K562 (cell line): ENCODE measurements at regions not wholly inside any gene's neighbourhood (a gene's known extent, or its start where the extent isn't known, plus 50 kb on each side); places are given as distances from the start of the nearest gene placed in this dataset.

Experiments used
- ZKSCAN3 ChIP-seq: fragments of 250-450 bp; sonication (Bioruptor Pico); IDR thresholded peaks from 2 replicates; pipeline ENCODE4 v1.4.0; 2020
- ZNF133 ChIP-seq: fragments of 250-450 bp; sonication (Bioruptor Pico); IDR thresholded peaks from 2 replicates; pipeline ENCODE4 v1.4.0; 2020; ENCODE audit warnings: mild to moderate bottlenecking
- TF ChIP-seq, protein P1 (sequence below): fragments of 250-450 bp; sonication (Bioruptor Pico); IDR thresholded peaks from 2 replicates; pipeline ENCODE4 v1.8.0; 2021; ENCODE audit warnings: mild to moderate bottlenecking, moderate library complexity
- TF ChIP-seq, protein P2 (sequence below): fragments of 200-800 bp; sonication (Bioruptor generic); IDR thresholded peaks from 2 replicates; pipeline ENCODE4 v1.6.1; 2017; ENCODE audit warnings: missing genetic modification characterization, missing compliant biosample characterization

DNA sequence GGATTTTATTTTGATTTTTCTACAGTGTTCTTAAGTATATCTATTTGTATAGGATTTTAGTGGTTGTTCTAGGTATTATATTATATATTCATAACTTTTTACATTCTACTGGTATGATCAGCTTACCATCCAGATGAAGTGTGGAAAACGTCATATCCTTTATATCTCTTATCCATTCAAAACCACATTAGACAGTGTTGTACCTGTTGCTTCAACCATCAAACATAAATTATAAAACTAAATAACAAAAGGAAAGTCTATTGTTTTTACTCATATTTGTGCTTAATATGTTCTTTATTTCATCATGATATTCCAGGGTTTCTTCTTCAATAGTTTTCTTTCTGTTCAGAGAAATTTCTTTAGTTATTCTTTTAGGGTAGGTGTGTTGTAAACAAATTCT lies 191.4 kb downstream of the RPLP1 start:
- TF ChIP-seq ZNF133 (no peak), ZKSCAN3 (CRISPR knock-in tag) (no peak)
- TF ChIP-seq, protein P1, sequence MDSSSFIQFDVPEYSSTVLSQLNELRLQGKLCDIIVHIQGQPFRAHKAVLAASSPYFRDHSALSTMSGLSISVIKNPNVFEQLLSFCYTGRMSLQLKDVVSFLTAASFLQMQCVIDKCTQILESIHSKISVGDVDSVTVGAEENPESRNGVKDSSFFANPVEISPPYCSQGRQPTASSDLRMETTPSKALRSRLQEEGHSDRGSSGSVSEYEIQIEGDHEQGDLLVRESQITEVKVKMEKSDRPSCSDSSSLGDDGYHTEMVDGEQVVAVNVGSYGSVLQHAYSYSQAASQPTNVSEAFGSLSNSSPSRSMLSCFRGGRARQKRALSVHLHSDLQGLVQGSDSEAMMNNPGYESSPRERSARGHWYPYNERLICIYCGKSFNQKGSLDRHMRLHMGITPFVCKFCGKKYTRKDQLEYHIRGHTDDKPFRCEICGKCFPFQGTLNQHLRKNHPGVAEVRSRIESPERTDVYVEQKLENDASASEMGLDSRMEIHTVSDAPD (CRISPR knock-in tag) = no peak
- TF ChIP-seq, protein P2, sequence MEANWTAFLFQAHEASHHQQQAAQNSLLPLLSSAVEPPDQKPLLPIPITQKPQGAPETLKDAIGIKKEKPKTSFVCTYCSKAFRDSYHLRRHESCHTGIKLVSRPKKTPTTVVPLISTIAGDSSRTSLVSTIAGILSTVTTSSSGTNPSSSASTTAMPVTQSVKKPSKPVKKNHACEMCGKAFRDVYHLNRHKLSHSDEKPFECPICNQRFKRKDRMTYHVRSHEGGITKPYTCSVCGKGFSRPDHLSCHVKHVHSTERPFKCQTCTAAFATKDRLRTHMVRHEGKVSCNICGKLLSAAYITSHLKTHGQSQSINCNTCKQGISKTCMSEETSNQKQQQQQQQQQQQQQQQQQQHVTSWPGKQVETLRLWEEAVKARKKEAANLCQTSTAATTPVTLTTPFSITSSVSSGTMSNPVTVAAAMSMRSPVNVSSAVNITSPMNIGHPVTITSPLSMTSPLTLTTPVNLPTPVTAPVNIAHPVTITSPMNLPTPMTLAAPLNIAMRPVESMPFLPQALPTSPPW = no peak
